C4-2B (cell line): ENCODE measurements at regions not wholly inside any gene's neighbourhood (a gene's known extent, or its start where the extent isn't known, plus 50 kb on each side); places are given as distances from the start of the nearest gene placed in this dataset.

Experiments
- H3K27ac ChIP-seq: fragments of 450-650 bp; 2 replicates; pipeline ENCODE4 v1.5.1; 2017
- CTCF ChIP-seq: fragments of 450-650 bp; conservative IDR thresholded peaks from 2 replicates; pipeline ENCODE4 v1.5.1; 2017; ENCODE audit warnings: mild to moderate bottlenecking
- ZFX ChIP-seq: fragments of 450-650 bp; IDR thresholded peaks from 2 replicates; pipeline ENCODE4 v1.6.1; 2017

GRCh38 chr7:12064586-12065127 lies 146.4 kb upstream of the TMEM106B start:
- no peak overlapping the region for H3K27ac ChIP-seq
- TF ChIP-seq CTCF (no peak), ZFX (no peak)

GRCh38 chr7:12066004-12066403 lies 145.1 kb upstream of the TMEM106B start:
- TF ChIP-seq CTCF (no peak), ZFX (no peak)
- H3K27ac ChIP-seq: no peak overlapping the region

GRCh38 chr7:12066521-12066920 lies 144.6 kb upstream of the TMEM106B start:
- no peak overlapping the region for H3K27ac ChIP-seq
- no peak for TF ChIP-seq CTCF

GRCh38 chr7:12067156-12067831 lies 143.8 kb upstream of the TMEM106B start:
- TF ChIP-seq CTCF: peak; percentile 90
- no peak for TF ChIP-seq ZFX

GRCh38 chr7:12069757-12070156 lies 141.3 kb upstream of the TMEM106B start:
- TF ChIP-seq CTCF: peak; percentile 8; the same call in 1 of the 2 replicates
- TF ChIP-seq ZFX: no peak
- no peak overlapping the region for H3K27ac ChIP-seq

More at GRCh38 chr7:12067156-12067831, 143.8 kb upstream of the TMEM106B start:
- no peak overlapping the region for H3K27ac ChIP-seq

- TF ChIP-seq ZFX (no peak), CTCF (no peak)
- H3K27ac ChIP-seq: no peak overlapping the region
Measured at GRCh38 chr7:12074889-12075288, 136.2 kb upstream of the TMEM106B start.

GRCh38 chr7:12080006-12080405 lies 131.1 kb upstream of the TMEM106B start:
- no peak overlapping the region for H3K27ac ChIP-seq
- TF ChIP-seq CTCF (no peak), ZFX (no peak)
